ENCODE measurements at regions not wholly inside any gene's neighbourhood (a gene's known extent, or its start where the extent isn't known, plus 50 kb on each side); places are given as distances from the start of the nearest gene placed in this dataset.

GRCh38 chr6:90432041-90432775, 135.6 kb upstream of the BACH2 start:
- DNase-seq, result no peak
- peaks cover 0 to 25% (median 23%) of the 10 kb centered on the region in 3 donors for H3K36me3 Mint-ChIP-seq
- POLR2A ChIA-PET, result interaction anchor here (0.6 to 0.7 kb wide), 2 partner anchors 11 to 382 kb away, joined by 3 to 4 read pairs; no protein-coding TSS in a partner anchor
- no peak overlapping the region for H3K4me3 Mint-ChIP-seq
- H3K27ac Mint-ChIP-seq, result peak overlapping the region in 1 of 10 donors; percentile 10
- no peak for ATAC-seq
- peaks cover 0 to 42% (median 21%) of the 10 kb centered on the region in 9 donors for H3K9me3 Mint-ChIP-seq
- H3K4me1 Mint-ChIP-seq, result peaks cover 0 to 2% (median 0%) of the 10 kb centered on the region in 4 donors
- no peaks in the 10 kb centered on the region for H3K27me3 Mint-ChIP-seq

GRCh38 chr6:90431576-90431975, 134.9 kb upstream of the BACH2 start:
- H3K4me3 Mint-ChIP-seq, result no peak overlapping the region
- H3K27me3 Mint-ChIP-seq, result no peaks in the 10 kb centered on the region
- H3K9me3 Mint-ChIP-seq, result peaks cover 0 to 42% (median 21%) of the 10 kb centered on the region in 9 donors
- H3K4me1 Mint-ChIP-seq, result peaks cover 0 to 2% (median 0%) of the 10 kb centered on the region in 4 donors
- DNase-seq, result no peak
- no peak overlapping the region for H3K27ac Mint-ChIP-seq
- POLR2A ChIA-PET, result interaction anchor here (0.6 to 0.7 kb wide), 2 partner anchors 12 to 381 kb away, joined by 3 to 4 read pairs; no protein-coding TSS in a partner anchor
- H3K36me3 Mint-ChIP-seq, result peaks cover 0 to 25% (median 23%) of the 10 kb centered on the region in 3 donors
- ATAC-seq, result no peak

DNA sequence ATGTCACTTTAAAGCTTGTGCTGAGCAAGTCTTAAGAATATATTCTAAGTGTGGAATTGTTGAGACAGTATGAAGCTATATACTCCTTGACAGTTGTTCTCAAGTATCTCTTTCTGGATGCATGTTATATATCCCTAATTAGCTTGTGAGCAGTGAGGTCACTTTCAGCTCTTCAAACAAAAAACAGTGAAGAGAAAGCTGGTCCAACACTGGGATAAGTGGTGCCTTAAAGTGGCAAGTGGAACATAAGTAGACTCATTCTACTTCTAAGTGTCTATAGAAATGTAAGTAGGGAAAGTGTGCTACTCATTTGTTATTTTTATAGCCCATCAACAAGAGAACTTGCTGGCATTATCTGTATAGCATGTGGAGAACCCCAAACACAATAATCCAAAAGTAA, 133.1 kb upstream of the BACH2 start:
- peaks cover 0 to 42% (median 21%) of the 10 kb centered on the region in 9 donors for H3K9me3 Mint-ChIP-seq
- DNase-seq (no peak), ATAC-seq (no peak)
- no peak overlapping the region for H3K4me3 Mint-ChIP-seq
- no peaks in the 10 kb centered on the region for H3K27me3 Mint-ChIP-seq
- peaks cover 0 to 25% (median 23%) of the 10 kb centered on the region in 3 donors for H3K36me3 Mint-ChIP-seq
- POLR2A ChIA-PET, result no interaction called here
- H3K4me1 Mint-ChIP-seq, result peaks cover 9 to 17% (median 13%) of the 10 kb centered on the region in 4 donors
- H3K27ac Mint-ChIP-seq, result no peak overlapping the region

DNA sequence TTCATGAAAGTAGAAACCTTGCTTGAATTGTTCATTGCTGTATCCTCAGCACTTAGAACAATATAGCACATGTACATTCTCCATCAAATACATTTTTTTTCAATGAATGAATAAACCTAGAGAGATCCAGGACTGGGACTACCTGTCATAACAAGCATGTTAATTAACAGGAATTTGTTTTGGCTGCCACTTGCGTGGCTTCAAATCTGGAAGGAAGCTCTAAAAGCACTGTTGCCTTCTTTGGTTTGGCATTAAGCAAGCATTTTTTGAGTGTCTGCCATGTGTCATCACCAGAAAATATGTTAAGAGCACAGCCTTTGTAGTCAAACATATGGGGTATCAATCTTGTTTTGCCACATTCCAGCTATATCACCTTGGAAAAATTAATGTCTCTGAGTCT, 131.9 kb upstream of the BACH2 start:
- H3K36me3 Mint-ChIP-seq, result peaks cover 0 to 19% (median 17%) of the 10 kb centered on the region in 3 donors
- ATAC-seq (no peak), DNase-seq (no peak)
- H3K4me3 Mint-ChIP-seq, result no peak overlapping the region
- no peak overlapping the region for H3K27ac Mint-ChIP-seq
- POLR2A ChIA-PET, result no interaction called here
- no peaks in the 10 kb centered on the region for H3K27me3 Mint-ChIP-seq
- peaks cover 0 to 35% (median 17%) of the 10 kb centered on the region in 9 donors for H3K9me3 Mint-ChIP-seq
- H3K4me1 Mint-ChIP-seq, result peaks cover 11 to 21% (median 15%) of the 10 kb centered on the region in 4 donors

DNA sequence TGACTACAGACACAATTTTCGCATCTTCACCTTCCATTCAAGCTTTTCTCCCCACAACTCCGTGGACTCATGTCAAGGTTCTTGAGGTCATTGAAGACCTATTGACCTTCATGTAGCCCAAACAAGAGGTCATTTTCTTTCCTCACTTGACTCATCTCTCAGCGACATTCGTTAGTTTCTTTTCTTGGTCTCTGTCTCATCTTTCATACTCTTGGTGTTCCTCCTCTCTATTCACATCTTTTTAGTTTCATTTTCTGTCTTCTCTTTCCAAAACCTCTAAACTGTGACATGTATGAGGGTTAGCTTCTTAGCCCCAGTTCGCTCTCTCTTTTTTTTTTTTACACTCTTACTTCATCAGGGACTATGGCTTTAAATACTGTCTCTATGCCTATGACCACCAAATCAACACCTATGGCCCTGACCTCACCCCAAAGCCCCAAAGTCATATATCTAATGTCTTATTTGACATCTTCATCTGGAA, 128.6 kb upstream of the BACH2 start:
- Mint-ChIP-seq H3K36me3 (peaks cover 0 to 9% (median 7%) of the 10 kb centered on the region in 3 donors), H3K4me1 (peaks cover 11 to 21% (median 16%) of the 10 kb centered on the region in 4 donors), H3K9me3 (peaks cover 0 to 17% (median 9%) of the 10 kb centered on the region in 9 donors), H3K27me3 (no peaks in the 10 kb centered on the region), H3K4me3 (peak overlapping the region; percentile 58 to 85 (median 76)), H3K27ac (peak overlapping the region; percentile 82 to 95 (median 89))
- DNase-seq (peak in 3 of 10 donors; percentile 40 to 45 (median 44)), ATAC-seq (peak; percentile 88 to 94)
- POLR2A ChIA-PET, result interaction anchor here (0.9 to 3.9 kb wide), 4 partner anchors 11 to 174 kb away, joined by 3 to 20 read pairs (median 3); no protein-coding TSS in a partner anchor

- Mint-ChIP-seq H3K9me3 (peaks cover 0 to 12% (median 5%) of the 10 kb centered on the region in 9 donors), H3K4me3 (peak overlapping the region in 6 of 10 donors; percentile 12 to 77 (median 44)), H3K4me1 (peaks cover 11 to 21% (median 16%) of the 10 kb centered on the region in 4 donors), H3K27ac (peak overlapping the region in 7 of 10 donors; percentile 12 to 95 (median 52)), H3K36me3 (peaks cover 0 to 6% (median 4%) of the 10 kb centered on the region in 3 donors), H3K27me3 (no peaks in the 10 kb centered on the region)
- ATAC-seq, result peak; percentile 53 to 55
- POLR2A ChIA-PET, result interaction anchor here (0.5 to 3.9 kb wide), 4 partner anchors 11 to 330 kb away, joined by 3 to 20 read pairs (median 4); no protein-coding TSS in a partner anchor
- DNase-seq, result no peak
Observed at GRCh38 chr6:90424580-90424979, 127.9 kb upstream of the BACH2 start.

DNA sequence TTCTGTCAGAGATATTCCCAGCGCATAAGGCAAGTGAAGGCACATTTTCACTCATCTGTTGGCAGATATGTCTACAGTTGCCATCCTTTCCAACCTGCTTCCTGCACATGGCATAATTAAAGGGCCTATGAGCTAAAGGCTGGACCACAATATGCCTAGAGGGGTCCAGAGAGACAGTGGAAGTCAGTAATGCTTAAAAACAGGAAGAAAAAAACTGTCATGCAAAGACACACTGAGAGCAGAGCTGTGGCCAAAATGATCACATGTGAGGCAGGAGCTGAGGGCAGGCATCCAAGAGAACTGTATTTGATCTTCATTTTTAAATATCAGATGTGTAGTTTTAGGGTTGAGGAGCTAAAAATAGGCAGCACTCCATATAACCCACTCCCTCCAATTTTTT, 125.0 kb upstream of the BACH2 start:
- no peak overlapping the region for H3K27ac Mint-ChIP-seq
- no peak for ATAC-seq
- no peaks in the 10 kb centered on the region for H3K36me3 Mint-ChIP-seq
- DNase-seq, result no peak
- H3K27me3 Mint-ChIP-seq, result no peaks in the 10 kb centered on the region
- H3K4me3 Mint-ChIP-seq, result no peak overlapping the region
- peaks cover 10 to 21% (median 16%) of the 10 kb centered on the region in 4 donors for H3K4me1 Mint-ChIP-seq
- peaks cover 0 to 5% (median 0%) of the 10 kb centered on the region in 9 donors for H3K9me3 Mint-ChIP-seq
- POLR2A ChIA-PET, result interaction anchor here (0.6 to 0.8 kb wide), 2 partner anchors 11 to 12 kb away, joined by 3 to 4 read pairs; no protein-coding TSS in a partner anchor

- H3K36me3 Mint-ChIP-seq, result no peaks in the 10 kb centered on the region
- POLR2A ChIA-PET, result interaction anchor here (0.7 kb wide), 1 partner anchor 8 kb away, joined by 6 read pairs; no protein-coding TSS in a partner anchor
- no peak for ATAC-seq
- DNase-seq, result no peak
- H3K4me3 Mint-ChIP-seq, result no peak overlapping the region
- H3K27me3 Mint-ChIP-seq, result no peaks in the 10 kb centered on the region
- H3K4me1 Mint-ChIP-seq, result peaks cover 7 to 14% (median 9%) of the 10 kb centered on the region in 4 donors
- no peak overlapping the region for H3K27ac Mint-ChIP-seq
- H3K9me3 Mint-ChIP-seq, result peaks cover 0 to 5% (median 0%) of the 10 kb centered on the region in 9 donors
Observed at GRCh38 chr6:90420500-90420899, 123.9 kb upstream of the BACH2 start.

- H3K27me3 Mint-ChIP-seq, result peaks cover 0 to 2% (median 0%) of the 10 kb centered on the region in 5 donors
- H3K4me1 Mint-ChIP-seq, result peaks cover 11 to 22% (median 22%) of the 10 kb centered on the region in 4 donors
- H3K9me3 Mint-ChIP-seq, result peaks cover 0 to 4% (median 0%) of the 10 kb centered on the region in 9 donors
- H3K36me3 Mint-ChIP-seq, result no peaks in the 10 kb centered on the region
- no peak for ATAC-seq
- DNase-seq, result no peak
- H3K27ac Mint-ChIP-seq, result peak overlapping the region in 3 of 10 donors; percentile 3 to 75 (median 28)
- POLR2A ChIA-PET, result interaction anchor here (0.8 kb wide), 1 partner anchor 15 kb away, joined by 3 read pairs; no protein-coding TSS in a partner anchor
- no peak overlapping the region for H3K4me3 Mint-ChIP-seq
Observed at GRCh38 chr6:90417385-90417784, 120.7 kb upstream of the BACH2 start.

GRCh38 chr6:90416322-90416721, 119.7 kb upstream of the BACH2 start:
- H3K27ac Mint-ChIP-seq, result peak overlapping the region in 1 of 10 donors; percentile 0
- no peak for DNase-seq
- H3K27me3 Mint-ChIP-seq, result peaks cover 0 to 2% (median 0%) of the 10 kb centered on the region in 5 donors
- no peak for ATAC-seq
- POLR2A ChIA-PET, result interaction anchor here (0.7 kb wide), 1 partner anchor 39 kb away, joined by 3 read pairs; no protein-coding TSS in a partner anchor
- peaks cover 13 to 26% (median 25%) of the 10 kb centered on the region in 4 donors for H3K4me1 Mint-ChIP-seq
- peaks cover 0 to 4% (median 0%) of the 10 kb centered on the region in 9 donors for H3K9me3 Mint-ChIP-seq
- H3K36me3 Mint-ChIP-seq, result no peaks in the 10 kb centered on the region
- H3K4me3 Mint-ChIP-seq, result no peak overlapping the region

GRCh38 chr6:90415178-90415577, 118.5 kb upstream of the BACH2 start:
- H3K9me3 Mint-ChIP-seq, result peaks cover 0 to 4% (median 0%) of the 10 kb centered on the region in 9 donors
- POLR2A ChIA-PET, result interaction anchor here (0.9 to 5.2 kb wide), 5 partner anchors 9 to 119 kb away, joined by 3 to 37 read pairs (median 4); no protein-coding TSS in a partner anchor
- peaks cover 0 to 2% (median 0%) of the 10 kb centered on the region in 5 donors for H3K27me3 Mint-ChIP-seq
- H3K4me3 Mint-ChIP-seq, result peak overlapping the region in 2 of 10 donors; percentile 18 to 63
- peak overlapping the region in 2 of 10 donors; percentile 32 to 50 for H3K27ac Mint-ChIP-seq
- H3K4me1 Mint-ChIP-seq, result peaks cover 13 to 31% (median 25%) of the 10 kb centered on the region in 4 donors
- ATAC-seq (no peak), DNase-seq (no peak)
- no peaks in the 10 kb centered on the region for H3K36me3 Mint-ChIP-seq

DNA sequence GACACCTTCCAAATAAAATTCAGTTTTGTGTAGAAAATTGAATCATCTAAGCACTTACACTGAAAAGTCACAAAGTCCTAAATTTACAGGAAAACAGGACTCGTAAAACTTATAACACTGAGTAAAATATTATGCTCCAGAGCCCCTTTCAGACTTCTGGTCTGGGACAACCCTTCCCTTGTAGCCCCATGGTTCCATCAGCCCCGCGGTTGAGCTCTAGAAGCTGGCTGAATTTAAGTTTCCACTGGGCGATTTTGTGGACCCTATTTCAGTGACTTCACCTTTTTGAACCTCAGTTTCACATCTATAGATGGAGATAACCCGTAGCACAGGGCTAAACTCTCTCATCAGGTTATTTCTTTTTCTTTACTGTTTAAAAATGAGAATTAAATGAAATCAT, 117.7 kb upstream of the BACH2 start:
- ATAC-seq (peak in 1 of 2 donors; percentile 16), DNase-seq (no peak)
- Mint-ChIP-seq H3K27ac (peak overlapping the region in 8 of 10 donors; percentile 76 to 98 (median 88)), H3K9me3 (peaks cover 0 to 4% (median 0%) of the 10 kb centered on the region in 9 donors), H3K4me3 (peak overlapping the region in 9 of 10 donors; percentile 64 to 90 (median 75)), H3K27me3 (peaks cover 0 to 4% (median 0%) of the 10 kb centered on the region in 5 donors), H3K36me3 (no peaks in the 10 kb centered on the region), H3K4me1 (peaks cover 13 to 31% (median 25%) of the 10 kb centered on the region in 4 donors)
- POLR2A ChIA-PET, result interaction anchor here (0.6 to 5.2 kb wide), 6 partner anchors 10 to 119 kb away, joined by 3 to 37 read pairs (median 10); no protein-coding TSS in a partner anchor

Data from naive thymus-derived CD8-positive, alpha-beta T cell (primary cell).